K562 (cell line): ENCODE measurements at regions not wholly inside any gene's neighbourhood (a gene's known extent, or its start where the extent isn't known, plus 50 kb on each side); places are given as distances from the start of the nearest gene placed in this dataset.

Experiments
- ATAC-seq: fragments of 200-7000 bp; cut with Tn5 transposase; 3 replicates; pipeline ENCODE4 v1.9.1; 2020; ENCODE audit warnings: moderate library complexity
- BruUV-seq: library from RNA; stranded (reverse); fragments of 400-500 nt; replicated peaks from 2 replicates; lab custom pipeline; 2021; lab: Mats Ljungman, UMichigan
- CTCF ChIA-PET: fragments of 300-600 bp; formaldehyde crosslinking; extraction: SDS; loops from one replicate; lab custom pipeline; 2021; ENCODE audit warnings: low intra/inter-chr PET ratio; lab: Yijun Ruan, JAX
- POLR2A ChIA-PET: fragments of 300-600, 350-650 bp; sonication (Branson Sonifier 250); formaldehyde crosslinking; extraction: SDS; loops from one replicate; lab custom pipeline; 2021; ENCODE audit warnings: antibody characterized with exemption, inconsistent platforms; lab: Yijun Ruan, JAX
- DNase-seq, 4 experiments: peaks; one replicate each; pipeline versions ENCODE4 v3.0.0 to v3.0.0-alpha.2; 2011 to 2018; ENCODE audit warnings: low spot score in 3 of 4, mixed read lengths in 3 of 4; ENCODE audit errors: extremely low read depth in 1 of 4
- FAIRE-seq: peaks from 2 replicates; lab custom pipeline; 2011; peaks lifted over from hg19 to GRCh38; lab: Jason Lieb, UNC
- H2AFZ ChIP-seq: 2 replicates; pipeline ENCODE4 v1.6.0; 2011; ENCODE audit warnings: low read depth, low read length, control low read depth, inconsistent platforms
- H3K27ac ChIP-seq: fragments of 200-600 bp; 3 replicates; pipeline ENCODE4 v1.8.0; 2011; ENCODE audit warnings: low read depth, mild to moderate bottlenecking, control low read depth, inconsistent platforms, low read length, moderate library complexity, mixed read lengths; ENCODE audit errors: extremely low read depth
- H3K27me3 ChIP-seq, 2 experiments: fragments of 300-600 bp in 1 of 2; 2 replicates in 1 of 2; 3 replicates in 1 of 2; pipeline versions ENCODE4 v1.6.0 to v1.8.0; 2011; ENCODE audit warnings: inconsistent platforms in 2 of 2, low read length in 2 of 2, mild to moderate bottlenecking in 1 of 2, mixed read lengths in 1 of 2, moderate library complexity in 1 of 2; ENCODE audit not compliant: control insufficient read depth in 2 of 2, insufficient read depth in 2 of 2
- H3K36me3 ChIP-seq: fragments of 300-600 bp; 3 replicates; pipeline ENCODE4 v1.8.0; 2011; ENCODE audit warnings: mild to moderate bottlenecking, low read length, inconsistent platforms; ENCODE audit not compliant: control insufficient read depth, insufficient read depth
- H3K4me1 ChIP-seq, 2 experiments: fragments of 200-600 bp in 1 of 2; replicated peaks in 1 of 2; 2 replicates in 1 of 2; 3 replicates in 1 of 2; pipeline versions ENCODE4 v1.5.1 to v1.8.0; 2011; ENCODE audit warnings: inconsistent platforms in 2 of 2, low read length in 2 of 2, mild to moderate bottlenecking in 1 of 2, mixed read lengths in 1 of 2, moderate library complexity in 1 of 2; ENCODE audit not compliant: control insufficient read depth in 2 of 2, insufficient read depth in 2 of 2
- H3K4me2 ChIP-seq: 2 replicates; pipeline ENCODE4 v1.6.1; 2011; ENCODE audit warnings: low read length, control low read depth, inconsistent platforms, mixed read lengths; ENCODE audit not compliant: insufficient read depth
- H3K4me3 ChIP-seq: fragments of 200-600 bp; sonication (generic), shearing (Covaris generic); 2 replicates; pipeline ENCODE4 v1.5.1; 2016; ENCODE audit warnings: control low read depth, inconsistent platforms
- H3K79me2 ChIP-seq: fragments of 200-600 bp; 3 replicates; pipeline ENCODE4 v1.8.0; 2011; ENCODE audit warnings: low read length, inconsistent platforms; ENCODE audit not compliant: control insufficient read depth, insufficient read depth
- H3K9ac ChIP-seq, 2 experiments: 2 replicates each; pipeline versions ENCODE4 v1.6.0 to v1.6.1; 2011; ENCODE audit warnings: low read depth in 2 of 2, low read length in 2 of 2, control low read depth in 1 of 2, inconsistent platforms in 1 of 2, mild to moderate bottlenecking in 1 of 2, mixed read lengths in 1 of 2; ENCODE audit not compliant: insufficient read depth in 1 of 2
- H3K9me1 ChIP-seq: one replicate; pipeline ENCODE4 v1.6.0; 2011; ENCODE audit warnings: inconsistent platforms, mild to moderate bottlenecking, low read length, moderate library complexity; ENCODE audit not compliant: control insufficient read depth, insufficient read depth
- H3K9me3 ChIP-seq: replicated peaks from 2 replicates; pipeline ENCODE4 v1.5.1; 2011; ENCODE audit warnings: low read depth, low read length, inconsistent platforms; ENCODE audit not compliant: control insufficient read depth, insufficient read depth
- H4K20me1 ChIP-seq: replicated peaks from 2 replicates; pipeline ENCODE4 v1.6.1; 2011; ENCODE audit warnings: low read length, inconsistent platforms, mixed read lengths; ENCODE audit not compliant: control insufficient read depth, insufficient read depth
- KDM1A ChIP-seq, 2 experiments: fragments of 450-650 bp; IDR thresholded peaks; 2 replicates each; pipeline ENCODE4 v1.6.1; 2016; ENCODE audit warnings: mild to moderate bottlenecking in 2 of 2
- SMARCC2 ChIP-seq: fragments of 450-650 bp; IDR thresholded peaks from 2 replicates; pipeline ENCODE4 v1.6.1; 2017; ENCODE audit warnings: antibody characterized with exemption, moderate library complexity, mild to moderate bottlenecking, low read depth
- TBP ChIP-seq: optimal IDR thresholded peaks from 2 replicates; pipeline ENCODE3; 2011; ENCODE audit warnings: low read depth, low read length, improper control_type of control experiment
- TSC22D4 ChIP-seq: fragments of 450-650 bp; IDR thresholded peaks from 2 replicates; pipeline ENCODE4 v1.6.1; 2016; ENCODE audit warnings: missing genetic modification characterization, missing biosample characterization, control low read depth
- XRCC5 ChIP-seq: fragments of 200-400 bp; formaldehyde crosslinking; IDR thresholded peaks from 2 replicates; pipeline ENCODE4 v1.6.1; 2017; ENCODE audit warnings: low read depth, mild to moderate bottlenecking, low read length
- WGBS: fragments of 100-300 bp; shearing (Covaris generic); methylation state at CpG from one replicate; pipeline ENCODE4 v1.1.6; 2016; ENCODE audit warnings: low coverage, mixed read lengths; ENCODE audit not compliant: insufficient coverage; ENCODE audit errors: missing lambda C conversion rate; 5-methylcytosine and 5-hydroxymethylcytosine counted together
- in situ Hi-C: fragments of 300-500 bp; cut with MboI; formaldehyde crosslinking; loops from 4 replicates; pipeline ENCODE4 v1.15.0; 2018; ENCODE audit warnings: inconsistent platforms, mixed read lengths
- intact Hi-C: fragments of 100-400 bp; cut with micrococcal nuclease; formaldehyde crosslinking; loops from 2 replicates; pipeline ENCODE4 v1.14.2; 2022
- TF ChIP-seq, protein P1 (sequence below): fragments of 450-650 bp; IDR thresholded peaks from 2 replicates; pipeline ENCODE4 v1.6.1; 2017; ENCODE audit warnings: antibody characterized with exemption, mild to moderate bottlenecking

DNA sequence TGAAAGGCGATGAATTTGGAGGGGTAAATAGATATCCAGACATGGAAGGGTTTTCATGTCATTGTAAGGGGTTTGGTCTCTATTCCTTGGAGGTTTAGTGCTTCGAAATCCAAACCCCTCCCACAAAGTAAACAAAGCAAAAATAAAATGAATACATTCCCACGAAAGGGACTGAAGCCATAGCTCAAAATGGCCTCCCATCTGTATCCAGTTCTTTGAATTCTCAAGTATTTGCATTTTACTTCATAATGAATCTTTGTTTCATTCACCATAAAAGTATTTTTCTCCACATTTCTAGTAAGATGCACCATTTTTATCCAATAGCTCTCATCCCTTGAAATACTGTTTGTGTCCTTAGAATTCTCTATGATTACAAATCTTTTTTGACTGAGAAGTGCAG lies 103.2 kb upstream of the DTNA start:
- in situ Hi-C loops (no loop called here), intact Hi-C loops (no loop called here)
- Histone ChIP-seq H3K9ac (no peak overlapping the region), H3K79me2 (no peaks in the 10 kb centered on the region), H3K27ac (no peak overlapping the region), H4K20me1 (no peaks in the 10 kb centered on the region), H3K9me3 (no peaks in the 10 kb centered on the region; the same call in 1 of the 2 replicates), H3K4me3 (no peak overlapping the region), H3K9me1 (no peaks in the 10 kb centered on the region), H3K27me3 (no peaks in the 10 kb centered on the region), H2AFZ (no peak overlapping the region), H3K4me1 (no peaks in the 10 kb centered on the region), H3K36me3 (no peaks in the 10 kb centered on the region), H3K4me2 (no peak overlapping the region)
- ATAC-seq (no peak), DNase-seq (no peak), FAIRE-seq (no peak)
- 0% methylated on average over 3 of the region's 3 CpGs for WGBS
- TF ChIP-seq SMARCC2 (no peak), KDM1A (IDR thresholded peaks at IDR 0.05) (no peak), TBP (no peak), TSC22D4 (tag) (no peak), XRCC5 (no peak)
- TF ChIP-seq, protein P1, sequence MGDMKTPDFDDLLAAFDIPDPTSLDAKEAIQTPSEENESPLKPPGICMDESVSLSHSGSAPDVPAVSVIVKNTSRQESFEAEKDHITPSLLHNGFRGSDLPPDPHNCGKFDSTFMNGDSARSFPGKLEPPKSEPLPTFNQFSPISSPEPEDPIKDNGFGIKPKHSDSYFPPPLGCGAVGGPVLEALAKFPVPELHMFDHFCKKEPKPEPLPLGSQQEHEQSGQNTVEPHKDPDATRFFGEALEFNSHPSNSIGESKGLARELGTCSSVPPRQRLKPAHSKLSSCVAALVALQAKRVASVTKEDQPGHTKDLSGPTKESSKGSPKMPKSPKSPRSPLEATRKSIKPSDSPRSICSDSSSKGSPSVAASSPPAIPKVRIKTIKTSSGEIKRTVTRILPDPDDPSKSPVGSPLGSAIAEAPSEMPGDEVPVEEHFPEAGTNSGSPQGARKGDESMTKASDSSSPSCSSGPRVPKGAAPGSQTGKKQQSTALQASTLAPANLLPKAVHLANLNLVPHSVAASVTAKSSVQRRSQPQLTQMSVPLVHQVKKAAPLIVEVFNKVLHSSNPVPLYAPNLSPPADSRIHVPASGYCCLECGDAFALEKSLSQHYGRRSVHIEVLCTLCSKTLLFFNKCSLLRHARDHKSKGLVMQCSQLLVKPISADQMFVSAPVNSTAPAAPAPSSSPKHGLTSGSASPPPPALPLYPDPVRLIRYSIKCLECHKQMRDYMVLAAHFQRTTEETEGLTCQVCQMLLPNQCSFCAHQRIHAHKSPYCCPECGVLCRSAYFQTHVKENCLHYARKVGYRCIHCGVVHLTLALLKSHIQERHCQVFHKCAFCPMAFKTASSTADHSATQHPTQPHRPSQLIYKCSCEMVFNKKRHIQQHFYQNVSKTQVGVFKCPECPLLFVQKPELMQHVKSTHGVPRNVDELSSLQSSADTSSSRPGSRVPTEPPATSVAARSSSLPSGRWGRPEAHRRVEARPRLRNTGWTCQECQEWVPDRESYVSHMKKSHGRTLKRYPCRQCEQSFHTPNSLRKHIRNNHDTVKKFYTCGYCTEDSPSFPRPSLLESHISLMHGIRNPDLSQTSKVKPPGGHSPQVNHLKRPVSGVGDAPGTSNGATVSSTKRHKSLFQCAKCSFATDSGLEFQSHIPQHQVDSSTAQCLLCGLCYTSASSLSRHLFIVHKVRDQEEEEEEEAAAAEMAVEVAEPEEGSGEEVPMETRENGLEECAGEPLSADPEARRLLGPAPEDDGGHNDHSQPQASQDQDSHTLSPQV = no peak
- POLR2A ChIA-PET = no interaction called here
- CTCF ChIA-PET = interaction anchor here (1.1 kb wide), 1 partner anchor 11 kb away, joined by 3 read pairs; no protein-coding TSS in a partner anchor
- no TSS peak for BruUV-seq
